ENCODE measurements at regions not wholly inside any gene's neighbourhood (a gene's known extent, or its start where the extent isn't known, plus 50 kb on each side); places are given as distances from the start of the nearest gene placed in this dataset.

- no peak for DNase-seq
Measured at GRCh38 chr13:74865656-74866055, 616.3 kb downstream of the TBC1D4 start.

GRCh38 chr13:74860789-74861188, 621.2 kb downstream of the TBC1D4 start:
- no peak for DNase-seq

DNA sequence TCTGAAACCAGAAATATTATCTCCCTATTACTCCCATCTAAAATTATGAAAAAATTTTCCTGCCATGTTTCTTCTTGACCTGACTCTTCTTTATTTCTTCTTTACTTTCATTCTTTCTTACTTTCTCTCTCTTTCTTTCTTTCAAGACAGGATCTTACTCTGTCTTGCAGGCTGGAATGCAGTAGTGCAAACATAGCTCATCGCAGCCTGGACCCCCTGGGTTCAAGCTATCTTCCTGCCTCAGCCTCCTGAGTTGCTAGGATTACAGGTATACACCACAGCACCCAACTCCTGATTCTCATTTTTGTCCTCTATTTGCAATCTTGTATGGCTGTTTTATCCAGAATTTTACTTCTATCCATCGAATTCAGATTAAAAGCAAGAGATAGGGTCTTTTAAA, 631.1 kb downstream of the TBC1D4 start:
- DNase-seq, result no peak

- DNase-seq, result no peak
Measured at GRCh38 chr13:74847966-74848365, 634.0 kb downstream of the TBC1D4 start.

- no peak for DNase-seq
Measured at GRCh38 chr13:74845806-74846205, 636.2 kb downstream of the TBC1D4 start.

GRCh38 chr13:74841651-74842050, 640.3 kb downstream of the TBC1D4 start:
- no peak for DNase-seq

- no peak for DNase-seq
Measured at GRCh38 chr13:74841123-74841522, 640.8 kb downstream of the TBC1D4 start.

GRCh38 chr13:74839656-74840055, 642.3 kb downstream of the TBC1D4 start:
- DNase-seq, result no peak

DNA sequence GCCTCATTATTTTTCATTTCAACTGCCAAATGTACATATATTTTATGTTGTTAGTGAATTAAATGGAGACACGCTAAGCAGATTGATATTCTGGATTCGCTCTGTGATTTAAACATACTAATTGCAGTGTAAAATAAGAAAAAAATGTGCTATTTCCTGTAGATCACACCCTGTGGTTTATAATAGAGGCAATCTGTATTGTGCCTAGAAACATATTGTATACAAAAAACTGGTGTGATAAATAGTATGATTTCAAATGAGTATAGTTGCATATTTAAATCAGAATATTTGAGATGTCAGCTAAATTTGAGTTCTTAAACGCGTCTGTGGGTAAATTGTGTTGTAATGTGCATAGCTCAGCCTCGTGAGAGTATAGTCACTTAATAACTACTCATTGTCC, 643.9 kb downstream of the TBC1D4 start:
- no peak for DNase-seq

- DNase-seq, result no peak
Measured at GRCh38 chr13:74836628-74837027, 645.3 kb downstream of the TBC1D4 start.

DNA sequence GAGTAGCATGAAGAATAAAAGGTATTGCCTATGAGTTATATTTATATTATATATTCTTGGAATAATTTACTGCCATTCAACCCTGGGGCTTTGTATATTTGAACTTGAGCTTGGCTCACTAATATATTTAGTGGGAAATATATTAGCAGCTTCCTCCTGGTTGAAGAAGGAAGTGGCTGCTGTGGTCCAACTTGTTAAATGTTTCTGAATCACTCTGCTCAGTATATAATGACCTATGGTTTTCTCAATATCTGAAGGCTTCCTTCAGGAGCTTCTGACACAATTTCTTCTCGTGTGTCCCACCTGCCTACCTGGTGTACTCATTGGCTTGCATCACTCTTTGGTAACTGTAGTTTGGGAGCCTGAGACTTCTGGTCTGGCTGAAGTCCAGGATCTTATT, 646.4 kb downstream of the TBC1D4 start:
- DNase-seq, result no peak

DNA sequence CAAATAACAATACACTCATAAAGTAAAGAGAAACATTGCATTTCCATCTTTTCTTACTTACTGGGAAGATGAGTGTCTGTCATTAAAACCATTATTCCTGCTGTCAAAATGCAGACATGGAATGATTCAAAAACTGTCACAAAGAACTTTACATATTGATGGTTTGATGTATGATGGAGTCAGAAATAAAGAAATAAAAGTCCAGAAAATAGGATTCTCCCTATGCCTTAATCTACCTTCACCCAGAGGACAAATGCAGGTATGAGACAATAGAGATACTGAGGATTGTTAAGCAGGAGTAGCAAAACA, 656.1 kb downstream of the TBC1D4 start:
- no peak for DNase-seq

DNA sequence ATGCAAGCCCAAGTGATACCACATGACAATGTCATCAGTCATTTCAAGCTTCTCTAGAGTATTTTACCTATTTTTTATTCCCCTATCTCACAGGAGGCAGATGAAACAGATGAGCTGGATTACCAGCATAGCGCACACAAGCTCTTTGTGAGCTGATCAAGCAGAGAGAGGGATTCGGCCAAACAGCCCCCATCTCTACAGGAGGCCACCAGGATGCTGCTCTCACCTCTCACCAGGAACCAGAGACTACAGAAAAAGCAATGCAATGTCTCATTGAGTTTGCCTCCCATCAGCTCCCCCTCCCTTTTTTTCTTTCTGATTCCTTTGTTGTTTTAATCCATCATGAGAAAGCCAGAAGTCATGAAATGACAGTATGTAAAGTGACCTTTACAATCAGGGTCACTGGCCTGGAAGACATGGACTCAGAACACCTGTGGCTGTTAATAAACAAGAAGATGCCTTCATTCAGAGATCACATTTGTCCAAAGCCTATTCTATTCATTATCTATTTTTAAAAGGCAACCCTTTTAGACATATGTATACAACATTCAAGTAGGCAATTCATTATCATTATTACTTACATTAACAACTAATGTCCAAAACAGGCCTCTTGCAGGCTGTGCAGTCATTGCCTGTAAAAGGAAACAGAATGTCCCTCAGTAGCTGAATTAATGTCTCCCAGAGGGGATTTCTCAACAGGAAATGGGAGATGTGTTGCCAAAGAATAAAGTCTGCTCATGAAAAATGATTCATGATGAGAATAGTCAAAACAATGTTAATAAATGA, 656.6 kb downstream of the TBC1D4 start:
- DNase-seq, result no peak

DNA sequence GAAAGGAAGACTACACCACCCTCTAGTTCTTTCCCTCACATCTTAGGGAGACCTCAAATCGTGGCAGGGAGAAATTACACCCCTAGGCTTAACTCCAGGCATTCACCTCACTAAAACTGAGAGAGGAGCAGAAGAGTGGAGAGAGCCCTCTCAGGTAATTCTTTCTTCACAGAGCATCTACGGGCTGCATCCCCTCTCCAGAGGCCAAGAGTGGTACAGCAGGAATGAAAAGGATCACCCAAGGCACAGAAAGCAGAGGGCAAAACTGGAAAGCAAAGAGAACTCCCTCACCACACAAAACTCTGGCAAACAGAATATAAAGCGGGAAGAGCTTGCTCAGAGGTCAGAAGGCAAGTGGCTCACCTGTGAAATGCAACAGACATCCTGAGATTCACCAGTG, 661.2 kb downstream of the TBC1D4 start:
- no peak for DNase-seq

GRCh38 chr13:74819549-74819948, 662.4 kb downstream of the TBC1D4 start:
- DNase-seq, result no peak

DNA sequence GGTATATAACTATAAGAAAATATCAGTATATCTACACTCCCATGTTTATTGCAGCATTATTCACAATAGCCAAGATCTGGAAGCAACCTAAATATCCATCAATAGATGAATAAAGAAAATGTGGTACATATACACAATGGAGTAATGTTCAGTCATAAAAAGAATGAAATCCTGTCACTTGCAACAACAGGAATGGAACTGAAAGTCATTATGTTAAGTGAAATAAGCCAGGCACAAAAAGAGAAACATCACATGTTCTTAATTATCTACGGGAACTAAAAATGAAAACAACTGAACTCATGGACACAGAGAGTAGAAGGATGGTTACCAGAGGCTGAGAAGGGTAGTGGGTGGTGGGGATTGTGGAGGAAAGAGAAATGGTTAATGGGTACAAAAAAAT, 665.2 kb downstream of the TBC1D4 start:
- DNase-seq, result no peak

- DNase-seq, result no peak
Measured at GRCh38 chr13:74796157-74796556, 662.0 kb upstream of the KLF12 start.

GRCh38 chr13:74795526-74795925, 661.3 kb upstream of the KLF12 start:
- no peak for DNase-seq

DNA sequence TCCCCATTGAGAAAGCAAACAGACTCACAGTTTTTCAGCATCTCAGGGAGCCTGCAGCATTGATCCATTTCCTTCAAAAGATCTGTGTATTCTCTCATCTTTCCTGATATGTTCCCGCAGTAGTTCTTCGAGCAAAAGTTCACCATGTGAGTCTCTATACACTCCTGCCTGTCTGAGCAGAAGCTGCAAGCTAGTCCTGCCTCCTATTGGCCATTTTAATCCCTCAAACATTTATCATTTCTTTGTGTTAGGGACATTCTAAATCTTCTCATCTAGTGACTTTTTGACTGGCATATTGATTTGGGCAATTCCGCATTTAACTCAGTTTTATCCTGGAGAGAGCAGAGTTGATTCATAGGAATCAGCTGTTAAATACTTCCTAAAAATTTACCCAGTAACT, 660.4 kb upstream of the KLF12 start:
- no peak for DNase-seq

DNA sequence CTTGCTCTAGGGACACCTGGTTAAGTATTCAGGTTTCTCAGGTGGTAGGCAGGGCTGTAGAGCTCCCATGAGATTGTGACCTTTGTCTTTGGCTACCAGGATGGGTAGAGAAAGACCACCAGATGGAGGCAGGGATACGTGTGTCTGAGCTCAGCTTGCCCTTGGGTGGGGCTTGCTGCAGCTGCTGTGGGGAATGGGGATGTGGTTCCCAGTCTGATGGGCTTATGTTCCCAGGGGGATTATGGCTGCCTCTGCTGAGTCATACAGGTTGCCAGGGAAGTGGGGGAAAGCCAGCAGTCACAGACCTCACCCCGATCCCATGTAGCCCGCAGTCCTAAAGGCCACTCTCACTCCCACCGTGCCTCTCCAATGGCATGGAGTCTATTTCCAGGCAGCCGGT, 659.9 kb upstream of the KLF12 start:
- no peak for DNase-seq

- DNase-seq, result no peak
Measured at GRCh38 chr13:74784959-74785358, 650.8 kb upstream of the KLF12 start.

GRCh38 chr13:74778946-74779345, 644.7 kb upstream of the KLF12 start:
- DNase-seq, result no peak

DNA sequence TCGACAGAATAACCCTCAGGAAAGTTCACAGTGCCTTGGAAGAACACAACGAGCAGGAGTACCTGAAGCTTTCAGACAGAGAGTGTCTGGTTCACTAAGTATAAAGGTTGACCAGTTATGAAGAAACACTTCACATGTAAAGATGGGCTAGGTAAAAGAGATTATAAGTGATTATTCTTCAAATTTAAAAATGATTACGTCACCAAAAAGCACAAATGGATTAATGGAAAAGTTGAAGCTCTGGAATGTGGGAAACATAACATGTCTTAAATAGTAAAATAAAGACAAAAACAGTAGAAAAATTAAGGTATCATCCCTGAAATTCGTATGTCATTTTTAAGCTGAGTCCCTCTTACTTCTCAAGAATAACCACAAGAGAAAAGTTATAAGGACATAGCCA, 643.9 kb upstream of the KLF12 start:
- no peak for DNase-seq

- no peak for DNase-seq
Measured at GRCh38 chr13:74774264-74774663, 640.1 kb upstream of the KLF12 start.

DNA sequence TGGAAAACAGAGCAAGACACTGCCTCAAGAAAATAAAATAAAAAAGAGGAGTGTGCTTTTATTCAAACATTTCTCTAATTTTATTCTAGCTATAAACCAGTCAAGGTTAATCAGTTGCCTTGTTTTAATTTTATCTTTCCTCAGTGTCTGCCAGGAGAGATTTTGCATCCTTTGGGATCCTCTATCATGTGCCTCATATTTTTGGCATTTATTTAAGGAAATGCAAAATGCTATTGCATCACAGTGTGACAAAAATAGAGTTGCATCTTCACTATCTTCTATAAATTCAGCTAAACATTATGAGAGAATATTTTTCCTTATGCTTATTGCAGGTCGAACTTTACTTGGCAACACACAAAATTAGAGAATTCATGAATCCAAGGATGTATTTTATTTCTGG, 639.0 kb upstream of the KLF12 start:
- no peak for DNase-seq

DNA sequence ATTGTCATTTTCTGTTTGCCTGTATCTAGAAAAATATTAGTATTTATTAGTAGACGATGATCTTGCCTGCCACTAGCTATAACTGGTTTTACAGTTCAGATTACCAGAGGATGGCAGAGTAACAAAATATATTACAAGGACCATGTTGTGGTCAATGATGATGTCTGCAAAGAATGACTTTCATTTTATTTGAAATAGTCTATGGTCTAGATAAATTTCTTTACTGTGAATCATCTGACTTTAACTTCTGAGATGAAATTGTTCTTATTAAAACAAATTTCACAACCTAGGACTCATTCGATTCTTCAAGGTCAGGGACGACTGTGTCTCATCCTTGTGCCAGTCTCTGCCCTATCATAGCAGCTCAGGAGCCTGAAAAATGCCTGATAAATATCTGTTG, 637.8 kb upstream of the KLF12 start:
- no peak for DNase-seq

Data from stimulated activated CD8-positive, alpha-beta memory T cell treated with anti-CD3 and anti-CD28 coated beads, Interleukin-4, amount 100 ng/mL, for 48 hours (primary cell).